ENCODE measurements at regions not wholly inside any gene's neighbourhood (a gene's known extent, or its start where the extent isn't known, plus 50 kb on each side); places are given as distances from the start of the nearest gene placed in this dataset.
A peak's percentile ranks its signal among the peaks of the same experiment; 100 is the strongest.

GRCh38 chr11:70501051-70501901, 102.9 kb downstream of the CTTN start:
- DNase-seq (ENCODE audit: low spot score): no peak

- DNase-seq (ENCODE audit: low spot score): no peak
Observed at GRCh38 chr11:70501933-70502540, 103.7 kb downstream of the CTTN start.

DNA sequence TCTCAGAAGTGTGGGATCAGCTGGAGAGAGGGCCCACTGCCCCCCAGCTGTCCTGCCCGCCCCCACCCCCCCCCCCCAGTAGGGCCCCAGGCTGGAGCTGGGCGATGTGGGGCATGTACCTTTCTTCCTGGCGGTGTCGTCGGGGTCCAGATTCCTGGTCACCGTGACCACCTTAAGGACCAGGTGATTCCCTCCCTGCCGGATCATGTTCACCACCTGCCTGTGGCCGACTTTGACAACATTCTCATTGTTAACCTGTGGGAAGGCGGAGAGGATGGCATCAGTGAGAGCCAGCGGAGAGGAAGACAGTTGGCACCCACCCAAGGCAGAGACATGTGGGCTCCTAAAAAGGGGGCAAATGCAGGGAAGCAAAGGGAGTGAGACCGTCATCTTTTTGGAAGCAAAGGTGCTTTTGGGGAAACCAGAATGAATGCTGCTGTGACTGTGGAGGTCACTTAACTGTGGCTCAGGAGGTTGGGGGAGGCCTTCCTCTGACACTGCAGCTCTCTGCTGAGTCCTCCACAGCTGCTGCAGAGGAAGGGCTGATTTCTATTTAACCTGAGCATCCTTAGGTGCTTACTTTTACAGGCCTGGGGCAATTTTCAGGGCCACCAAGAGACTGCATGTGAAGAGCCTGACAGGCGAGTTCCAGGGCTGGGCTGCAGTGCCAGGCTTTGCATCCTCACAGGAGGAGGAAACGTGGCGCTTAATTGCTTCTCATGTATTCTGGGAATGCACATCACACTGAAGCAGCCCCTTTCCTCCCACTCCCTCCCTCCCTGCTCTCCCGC, 104.5 kb downstream of the CTTN start:
- no peak for DNase-seq (ENCODE audit: low spot score)

GRCh38 chr11:70503468-70504221, 105.3 kb downstream of the CTTN start:
- no peak for DNase-seq (ENCODE audit: low spot score)

GRCh38 chr11:70504246-70505020, 106.1 kb downstream of the CTTN start:
- no peak for DNase-seq (ENCODE audit: low spot score)

- no peak for DNase-seq (ENCODE audit: low spot score)
Observed at GRCh38 chr11:70505331-70505731, 107.0 kb downstream of the CTTN start.

DNA sequence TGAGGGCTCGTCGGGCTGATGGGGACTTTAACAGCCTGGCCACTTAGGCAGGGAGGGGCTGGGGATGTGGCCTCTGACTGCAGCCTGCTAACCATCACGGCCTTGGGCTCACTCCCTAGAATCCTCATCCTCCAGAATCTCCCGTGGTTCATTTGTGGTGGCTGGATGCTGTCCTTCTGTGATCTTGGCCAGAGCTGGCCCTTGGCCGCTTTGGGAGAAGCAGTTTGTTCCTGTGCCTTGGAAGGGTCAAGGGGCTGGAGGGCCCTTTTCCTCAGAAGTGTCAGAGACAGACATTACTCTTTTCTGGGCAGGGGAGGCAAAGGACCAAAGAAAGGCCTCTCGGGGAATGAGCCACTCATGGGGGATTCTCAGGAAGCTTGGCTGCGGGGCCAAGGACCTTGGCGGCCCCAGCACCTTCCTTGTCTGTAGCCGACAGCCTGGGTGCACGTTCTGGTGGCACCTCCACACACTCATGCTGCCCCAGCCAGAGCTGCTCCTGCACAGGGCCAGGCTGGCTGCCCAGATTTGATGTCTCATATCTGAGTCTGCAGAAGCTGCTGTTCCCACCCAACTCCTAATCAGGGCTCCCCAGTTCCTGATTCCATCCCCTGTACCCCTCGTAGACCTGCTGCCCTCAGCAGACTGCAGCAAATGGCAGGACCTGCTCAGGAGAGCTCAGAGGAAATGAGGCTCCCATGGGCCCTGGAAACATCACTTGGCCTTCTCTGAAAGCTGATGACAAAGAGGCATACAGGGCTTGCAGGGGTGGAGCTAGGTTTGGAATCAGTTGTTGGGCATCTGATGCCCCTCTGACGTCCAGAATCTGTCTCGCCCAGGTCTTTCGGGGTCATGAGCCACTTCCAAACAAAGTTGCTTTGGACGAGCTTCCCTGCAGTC, 107.7 kb downstream of the CTTN start:
- DNase-seq (ENCODE audit: low spot score): no peak

DNA sequence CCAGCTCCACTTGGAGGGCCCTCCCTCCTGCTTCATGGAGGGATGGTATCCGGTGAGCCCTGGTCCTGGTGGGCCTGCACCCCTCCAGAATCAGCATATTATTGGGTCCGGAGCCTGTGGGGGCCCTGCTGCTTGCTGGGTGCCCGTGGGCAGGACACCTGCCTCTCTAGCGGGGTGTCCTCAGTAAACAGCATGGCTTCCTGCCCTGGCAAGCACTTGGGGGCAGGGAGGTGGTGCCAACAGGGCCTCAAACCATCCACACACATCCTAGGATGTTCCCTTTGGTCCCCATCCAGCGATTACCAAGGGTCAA, 108.3 kb downstream of the CTTN start:
- no peak for DNase-seq (ENCODE audit: low spot score)

DNA sequence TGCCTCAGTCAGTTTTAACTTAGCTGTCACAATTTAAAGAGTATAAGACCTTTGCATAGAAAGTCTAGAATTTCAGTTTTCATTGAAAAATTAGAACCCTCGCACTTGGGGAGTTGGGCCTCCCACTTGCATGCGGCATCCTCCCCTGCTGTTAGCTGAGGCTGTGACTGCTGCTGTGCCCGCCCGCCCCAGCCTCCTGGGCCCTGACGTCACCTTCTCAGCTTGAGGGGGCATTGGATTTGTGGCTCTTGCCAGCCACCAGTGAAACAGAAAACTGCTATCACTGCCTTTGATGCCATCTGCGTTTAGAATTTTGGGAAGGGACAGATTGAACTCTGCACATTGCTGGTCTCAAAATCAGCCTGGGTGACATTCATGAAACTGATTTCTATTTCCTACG, 108.7 kb downstream of the CTTN start:
- no peak for DNase-seq (ENCODE audit: low spot score)

GRCh38 chr11:70507466-70508230, 109.3 kb downstream of the CTTN start:
- no peak for DNase-seq (ENCODE audit: low spot score)

DNA sequence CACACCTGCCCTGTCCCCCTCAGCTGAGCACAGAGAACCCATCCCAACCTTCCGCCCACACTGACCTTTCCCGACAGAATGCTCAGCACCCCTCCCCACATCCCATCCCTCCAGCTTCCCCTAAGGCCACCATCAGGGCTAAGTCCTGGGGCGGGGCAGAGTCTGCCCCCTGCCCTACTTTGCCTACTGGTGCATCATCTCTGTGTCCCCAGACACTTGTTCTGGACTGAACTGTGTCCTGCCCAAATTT, 109.8 kb downstream of the CTTN start:
- no peak for DNase-seq (ENCODE audit: low spot score)

DNA sequence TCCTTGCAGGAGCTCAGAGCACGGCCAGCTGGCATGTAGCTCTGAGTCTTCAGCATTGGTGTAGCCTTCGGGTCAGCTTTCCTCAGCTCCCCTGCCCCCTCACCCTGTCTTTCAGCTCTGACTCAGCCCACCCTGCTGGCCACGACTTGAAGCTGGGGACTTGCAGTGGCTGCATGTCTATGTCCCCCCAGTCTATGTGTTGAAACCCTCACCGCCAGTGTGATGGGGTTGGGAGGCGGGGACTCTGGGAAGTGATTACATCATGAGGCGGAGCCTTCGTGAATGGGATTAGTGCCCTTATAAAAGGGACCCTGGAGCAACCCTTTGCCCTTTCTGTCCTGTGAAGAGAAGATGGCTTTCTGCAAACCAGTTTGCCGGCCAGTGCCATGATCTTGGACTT, 111.1 kb downstream of the CTTN start:
- DNase-seq (ENCODE audit: low spot score): no peak

- no peak for DNase-seq (ENCODE audit: low spot score)
Observed at GRCh38 chr11:70510106-70510505, 111.8 kb downstream of the CTTN start.

GRCh38 chr11:70510571-70510970, 112.2 kb downstream of the CTTN start:
- no peak for DNase-seq (ENCODE audit: low spot score)

DNA sequence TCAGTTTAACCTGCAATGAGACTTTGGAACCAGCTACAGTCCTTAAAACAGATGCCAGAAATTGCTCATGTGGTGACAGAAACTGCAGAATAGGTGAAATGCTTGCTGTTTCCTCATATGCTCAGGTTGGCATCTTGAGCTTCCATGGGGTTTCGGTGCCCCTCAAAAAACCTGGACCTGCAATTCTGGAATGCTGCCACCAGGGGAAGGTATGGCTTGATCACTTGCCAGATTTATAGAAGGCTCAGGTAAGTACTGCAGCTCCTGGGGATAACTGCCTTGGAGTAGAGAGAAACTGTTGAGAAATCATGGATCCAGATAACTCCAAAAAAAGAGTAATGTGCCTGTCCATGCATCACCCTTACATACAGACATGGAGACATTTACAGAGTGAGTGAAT, 113.0 kb downstream of the CTTN start:
- DNase-seq (ENCODE audit: low spot score): no peak

GRCh38 chr11:70512716-70513115, 114.4 kb downstream of the CTTN start:
- no peak for DNase-seq (ENCODE audit: low spot score)

DNA sequence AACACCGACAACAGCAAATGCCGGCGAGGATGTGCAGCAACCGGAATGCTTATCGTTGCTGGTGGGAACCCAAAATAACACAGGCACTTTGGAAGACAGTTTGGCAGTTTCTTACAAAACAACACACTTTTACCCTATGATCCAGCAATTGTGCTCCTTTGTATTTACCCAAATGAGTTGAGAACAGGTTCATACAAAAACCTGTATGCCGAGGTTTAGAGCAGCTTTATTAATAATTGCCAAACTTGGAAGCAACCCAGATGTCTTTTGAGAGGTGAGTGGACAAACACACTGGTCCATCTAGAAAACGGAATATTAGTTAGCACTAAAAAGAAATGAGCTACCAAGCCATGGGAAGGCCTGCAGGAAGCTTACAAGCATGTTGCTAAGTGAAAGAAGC, 118.9 kb downstream of the CTTN start:
- DNase-seq (ENCODE audit: low spot score): no peak

GRCh38 chr11:70517988-70518907, 119.9 kb downstream of the CTTN start:
- DNase-seq (ENCODE audit: low spot score): peak; percentile 72

GRCh38 chr11:70519117-70519516, 120.8 kb downstream of the CTTN start:
- DNase-seq (ENCODE audit: low spot score): no peak
